Suppressor macrophage treated with lipopolysaccharide for 4 hours (primary cell): ENCODE measurements at regions not wholly inside any gene's neighbourhood (a gene's known extent, or its start where the extent isn't known, plus 50 kb on each side); places are given as distances from the start of the nearest gene placed in this dataset.

Experiments
- DNase-seq: peaks from one replicate; pipeline ENCODE4 v3.0.0-alpha.2; 2020

DNA sequence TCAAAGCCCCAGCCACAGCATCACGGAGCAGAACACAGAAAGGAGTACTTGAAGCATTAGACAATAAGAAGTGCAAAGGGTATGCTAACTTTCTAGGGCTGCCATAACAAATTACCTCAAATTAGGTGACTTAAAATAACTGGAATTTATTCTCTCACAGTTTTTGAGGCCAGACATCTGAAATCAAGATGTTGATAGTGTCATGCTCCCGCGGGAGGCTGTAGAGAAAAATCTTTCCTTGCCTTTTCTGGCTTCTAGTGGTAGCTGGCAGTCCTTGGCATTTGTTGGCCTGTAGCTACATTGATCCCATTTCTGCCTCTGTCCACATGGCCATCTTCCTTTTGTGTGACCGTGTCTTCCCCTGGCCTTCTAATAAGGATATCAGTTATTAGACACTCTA is 51.9 kb upstream of the SPDL1 start:
- no peak for DNase-seq

DNA sequence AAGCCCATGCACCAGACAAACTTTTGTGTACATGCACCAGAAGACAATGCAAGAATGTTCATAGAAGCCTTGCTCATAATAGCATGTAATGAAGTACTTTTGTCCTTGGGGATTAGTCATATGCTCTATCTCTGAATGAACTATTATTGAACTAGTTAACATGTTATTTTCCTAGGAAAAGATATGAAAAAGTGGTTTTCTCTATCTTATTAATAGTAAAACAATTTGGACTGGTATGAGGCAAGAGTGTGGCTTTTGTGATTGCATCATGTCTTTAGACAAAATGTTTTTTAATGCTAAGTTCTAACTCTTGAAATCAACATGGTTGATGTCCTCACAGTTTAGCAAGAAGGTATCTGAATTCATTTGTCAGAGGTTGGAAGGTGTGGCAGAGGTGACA is 55.7 kb upstream of the SPDL1 start:
- no peak for DNase-seq

DNA sequence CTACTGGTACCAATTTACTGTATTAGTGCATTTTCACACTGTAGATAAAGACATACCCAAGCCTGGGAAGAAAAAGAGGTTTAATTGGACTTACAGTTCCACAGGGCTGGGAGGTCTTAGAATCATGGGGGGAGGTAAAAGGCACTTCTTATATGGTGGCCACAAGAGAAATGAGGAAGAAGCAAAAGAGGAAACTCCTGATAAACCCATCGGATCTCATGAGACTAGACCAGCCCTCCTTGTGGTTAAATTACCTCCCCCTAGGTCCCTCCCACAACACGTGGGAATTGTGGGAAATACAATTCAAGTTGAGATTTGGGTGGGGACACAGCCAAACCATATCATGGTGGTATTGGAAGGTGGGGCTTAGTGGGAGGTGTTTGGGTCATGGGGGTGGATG is 56.5 kb upstream of the SPDL1 start:
- no peak for DNase-seq

DNA sequence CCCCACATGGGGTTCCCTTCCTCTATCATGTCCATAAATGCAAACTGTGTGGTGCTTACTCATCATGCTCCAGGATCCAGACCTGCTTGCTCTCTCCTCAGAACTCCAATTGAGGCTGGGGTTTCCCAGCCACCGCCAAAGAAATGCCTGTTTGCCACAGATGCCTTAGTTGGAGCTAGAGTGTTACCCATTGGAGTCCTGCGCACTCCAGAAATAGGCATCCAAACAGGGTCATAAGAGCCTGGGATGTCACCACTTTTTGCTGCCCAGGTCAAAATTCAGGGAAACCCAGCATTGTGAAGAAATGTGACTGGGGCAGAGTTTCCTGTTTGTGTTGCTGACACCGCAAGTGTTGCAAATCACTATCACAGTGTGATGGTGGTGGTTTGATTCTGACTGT is 60.7 kb upstream of the SPDL1 start:
- peak; percentile 1 for DNase-seq

DNA sequence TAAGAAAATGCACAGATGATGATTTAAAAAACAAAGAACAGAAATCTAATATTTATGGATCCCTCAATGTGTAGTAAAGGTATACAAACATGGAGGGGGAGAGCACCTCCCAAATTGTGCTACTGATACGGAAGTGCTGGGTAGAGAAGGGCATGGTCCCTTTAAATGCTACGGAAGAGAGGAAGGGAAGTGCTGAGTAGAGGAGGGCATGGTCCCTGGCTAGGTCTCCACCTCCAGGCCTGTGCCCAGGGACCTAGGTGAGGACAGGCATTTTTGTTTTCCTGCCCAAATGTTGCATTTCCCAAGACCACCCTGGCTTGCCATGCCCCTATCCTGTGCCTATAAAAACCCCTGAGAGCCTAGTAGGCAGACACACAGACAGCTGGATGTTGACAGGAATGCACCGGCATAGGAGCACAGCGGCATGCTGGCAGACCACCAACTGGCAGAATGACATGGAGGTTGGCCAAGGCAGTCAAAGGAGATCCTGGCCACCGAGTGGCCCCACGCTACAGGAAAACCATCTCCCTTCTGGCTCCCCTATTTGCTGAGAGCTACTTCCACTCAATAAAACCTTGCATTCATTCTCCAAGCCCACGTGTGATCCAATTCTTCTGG is 62.1 kb upstream of the SPDL1 start:
- no peak for DNase-seq

DNA sequence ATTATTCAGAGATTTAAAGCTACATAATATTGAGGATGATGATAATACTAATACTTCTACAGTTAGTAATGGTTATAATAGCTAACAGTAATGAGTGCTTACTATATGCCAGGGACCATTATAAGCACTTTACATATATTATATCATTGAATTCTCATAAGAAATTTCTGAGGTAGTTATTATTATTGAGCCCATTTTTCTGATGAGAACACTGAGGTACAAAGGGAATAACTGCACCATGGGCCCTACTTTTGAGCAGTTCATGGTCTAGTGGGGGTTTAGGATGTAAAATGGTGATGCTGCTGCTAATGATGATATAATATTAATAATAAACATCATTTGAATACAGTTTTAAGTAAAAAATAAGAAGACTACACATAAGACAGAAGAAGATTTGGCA is 64.2 kb upstream of the SPDL1 start:
- DNase-seq, result no peak

DNA sequence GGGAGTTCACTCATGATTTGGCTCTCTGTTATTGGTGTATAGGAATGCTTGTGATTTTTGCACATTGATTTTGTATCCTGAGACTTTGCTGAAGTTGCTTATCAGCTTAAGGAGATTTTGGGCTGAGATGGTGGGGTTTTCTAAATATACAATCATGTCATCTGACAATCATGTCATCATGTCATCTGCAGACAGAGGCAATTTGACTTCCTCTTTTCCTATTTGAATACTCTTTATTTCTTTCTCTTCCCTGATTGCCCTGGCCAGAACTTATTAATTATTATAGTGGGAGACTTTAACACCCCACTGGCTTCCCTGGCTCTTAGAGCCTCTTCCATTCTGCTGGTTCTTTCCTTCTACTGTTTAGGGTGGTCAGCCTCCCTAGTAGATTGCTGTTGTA is 64.8 kb upstream of the SPDL1 start:
- DNase-seq, result peak; percentile 38

DNA sequence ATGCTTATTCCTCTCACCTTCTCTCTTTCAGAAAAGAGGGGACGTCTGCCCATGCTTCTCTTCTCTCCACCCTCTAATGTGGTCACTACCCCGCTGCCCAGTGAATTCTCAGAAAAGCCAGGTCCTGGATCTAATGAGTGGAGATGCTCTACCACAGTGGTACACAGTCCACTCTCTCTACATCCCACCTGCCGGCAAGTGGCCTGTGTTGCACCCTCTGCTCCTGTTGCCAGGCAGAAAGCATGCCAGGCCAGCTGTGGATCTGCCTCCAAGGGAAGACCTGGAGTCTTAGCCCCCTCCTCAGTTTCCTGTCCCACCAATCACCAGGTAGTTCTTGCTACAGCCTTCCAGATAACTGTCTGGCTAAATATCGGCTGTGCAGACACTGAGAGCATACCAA is 71.2 kb upstream of the SPDL1 start:
- no peak for DNase-seq

DNA sequence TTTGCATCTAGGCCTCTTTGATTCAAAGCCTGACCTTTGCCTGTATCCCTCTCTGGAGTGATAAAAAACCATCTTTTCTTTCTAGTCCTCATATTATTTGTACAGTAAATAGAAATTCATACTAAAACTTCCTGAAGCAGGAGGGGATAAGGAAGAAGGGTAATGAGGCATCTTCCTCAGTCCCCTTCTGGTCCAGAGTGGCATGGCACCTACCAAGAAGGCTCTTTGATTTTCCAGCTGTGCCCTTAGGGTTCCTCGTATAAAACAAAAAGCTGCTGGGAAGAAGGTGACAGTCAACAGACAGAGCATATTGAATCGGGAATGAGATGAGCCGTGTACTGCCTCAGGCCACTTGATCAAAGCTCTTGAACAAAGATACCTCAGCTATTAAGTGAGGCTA is 71.9 kb upstream of the SPDL1 start:
- no peak for DNase-seq

DNA sequence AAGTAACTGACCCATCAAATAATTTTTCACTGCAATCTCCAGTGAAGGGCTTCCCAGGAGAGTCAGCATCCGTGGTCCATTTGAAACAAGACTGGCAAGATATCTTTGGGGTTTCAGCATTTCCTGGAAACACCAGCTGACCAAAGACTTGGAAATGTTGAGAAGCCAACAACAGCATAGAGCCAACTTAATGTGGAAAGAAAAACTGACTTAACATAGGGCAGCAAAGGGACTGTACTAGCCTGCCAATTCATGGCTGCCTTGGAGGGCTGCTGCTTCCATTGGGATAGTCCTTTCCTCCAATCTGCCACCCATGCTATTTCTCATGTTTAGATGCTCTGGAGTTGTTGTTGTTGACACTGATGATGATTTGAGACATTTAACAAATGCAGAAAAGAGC is 76.5 kb upstream of the SPDL1 start:
- DNase-seq, result no peak

DNA sequence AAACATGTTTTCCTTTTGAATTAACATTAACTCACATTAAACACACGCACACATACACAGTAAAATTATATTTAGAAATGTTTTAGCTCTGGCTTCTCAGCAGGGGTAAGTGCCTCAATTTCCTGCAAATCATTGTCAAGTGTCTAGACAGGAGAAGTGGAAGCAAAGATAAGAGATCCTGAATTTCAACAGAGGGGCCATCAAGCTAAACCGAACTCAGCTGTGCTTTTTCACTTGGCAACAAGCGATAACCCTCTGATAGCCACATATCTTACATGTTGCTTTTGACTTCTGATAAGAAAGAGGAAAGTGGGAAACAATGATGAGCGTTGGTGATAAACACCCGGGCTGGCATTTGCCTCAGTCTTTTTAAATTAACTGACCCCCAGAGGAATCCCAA is 79.7 kb upstream of the SPDL1 start:
- DNase-seq, result no peak

DNA sequence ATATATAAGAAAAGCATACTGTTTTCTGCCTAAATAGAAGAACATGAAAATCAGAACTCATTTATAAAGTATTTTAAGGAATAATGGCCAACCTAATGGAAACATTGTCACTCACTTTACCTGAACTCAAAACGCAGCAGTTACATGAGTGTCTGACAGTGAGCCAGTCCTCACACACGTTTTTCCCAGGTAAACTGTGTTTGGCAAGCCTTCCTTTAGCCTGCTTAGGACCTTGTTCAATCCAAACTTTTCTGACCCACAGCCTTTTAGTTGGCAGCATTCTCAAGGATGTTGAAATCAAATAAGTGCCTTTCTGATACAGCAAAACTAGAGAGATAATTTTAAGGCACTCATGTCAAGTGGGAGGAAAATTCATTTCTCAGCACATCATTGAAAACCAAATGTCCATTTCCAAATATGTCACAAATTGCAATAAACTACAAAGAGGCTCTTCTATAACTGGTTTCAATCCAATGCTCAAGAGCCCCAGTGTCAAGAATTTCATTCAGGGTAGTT is 83.5 kb upstream of the SPDL1 start:
- DNase-seq, result no peak

DNA sequence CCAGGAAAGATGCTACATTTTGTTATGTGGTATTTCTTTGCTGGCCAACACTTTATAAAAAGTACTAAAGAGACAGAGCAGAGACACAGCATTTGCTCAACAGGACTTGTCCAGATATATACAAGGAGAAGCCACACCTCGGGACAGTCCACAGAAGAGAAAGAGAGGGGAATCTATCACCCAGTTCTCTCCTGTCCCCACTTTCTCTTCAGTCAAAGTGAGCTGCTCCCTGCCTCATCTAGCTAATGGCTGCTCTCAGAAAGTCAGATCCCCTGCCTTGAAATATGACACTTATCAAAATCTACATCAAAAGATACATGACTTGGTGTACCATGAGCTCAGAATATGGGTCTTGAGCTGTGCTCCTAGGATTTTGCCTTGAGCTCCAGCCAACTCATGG is 86.7 kb upstream of the SPDL1 start:
- DNase-seq, result no peak

DNA sequence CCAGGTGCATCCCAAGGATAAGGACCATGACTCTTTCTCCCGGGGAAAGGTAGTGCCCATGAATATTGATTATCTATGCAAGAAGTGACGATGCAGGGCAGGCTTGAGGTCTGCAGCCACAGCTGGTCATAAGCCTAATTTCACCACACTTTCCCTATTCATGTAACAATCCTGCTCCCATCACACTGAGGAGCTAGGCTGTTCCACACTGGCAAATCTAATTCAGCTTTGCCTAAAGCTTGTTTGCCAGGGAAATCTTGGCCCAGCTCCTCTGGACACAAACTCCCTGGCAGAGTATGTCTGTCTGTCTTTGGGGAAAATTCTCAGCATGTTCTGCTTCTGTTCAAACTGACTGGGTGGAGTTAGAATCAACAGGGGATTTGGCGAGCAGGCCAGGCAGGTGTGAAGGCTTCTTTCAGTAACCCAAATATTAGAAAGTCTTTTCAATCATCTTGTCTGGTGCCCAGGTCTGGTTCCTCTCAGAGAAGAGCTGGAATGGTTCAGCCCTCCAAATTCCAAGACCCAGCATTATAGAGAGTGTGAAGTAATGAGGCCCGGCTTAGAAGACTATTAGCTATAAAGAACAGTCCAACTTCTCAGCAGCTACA is 88.5 kb upstream of the SPDL1 start:
- no peak for DNase-seq

DNA sequence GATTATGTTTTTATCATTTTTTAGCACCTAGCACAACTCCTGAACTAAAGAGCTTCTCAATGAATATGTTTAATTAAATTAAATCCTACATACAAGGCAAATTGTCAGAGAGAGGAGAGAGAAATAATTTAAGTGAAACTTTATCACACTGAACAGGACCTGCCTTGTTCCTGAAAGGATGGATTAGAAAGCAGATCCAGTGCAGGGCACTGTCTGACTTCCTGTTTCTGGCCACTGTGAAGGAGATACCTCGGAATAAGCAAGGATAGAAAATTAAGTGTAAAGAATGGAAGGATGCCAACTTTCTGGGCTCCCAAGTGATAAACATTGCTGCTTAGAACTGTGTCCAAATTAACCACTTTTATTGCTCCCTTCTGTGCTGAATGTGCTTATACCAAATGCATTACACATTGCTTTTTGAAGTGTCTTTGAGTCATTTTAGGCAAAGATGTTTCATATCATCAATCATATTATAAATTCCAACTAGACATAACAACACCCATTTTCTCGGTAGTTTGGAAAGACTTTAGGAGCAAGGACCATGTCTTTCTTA is 89.1 kb upstream of the SPDL1 start:
- no peak for DNase-seq

DNA sequence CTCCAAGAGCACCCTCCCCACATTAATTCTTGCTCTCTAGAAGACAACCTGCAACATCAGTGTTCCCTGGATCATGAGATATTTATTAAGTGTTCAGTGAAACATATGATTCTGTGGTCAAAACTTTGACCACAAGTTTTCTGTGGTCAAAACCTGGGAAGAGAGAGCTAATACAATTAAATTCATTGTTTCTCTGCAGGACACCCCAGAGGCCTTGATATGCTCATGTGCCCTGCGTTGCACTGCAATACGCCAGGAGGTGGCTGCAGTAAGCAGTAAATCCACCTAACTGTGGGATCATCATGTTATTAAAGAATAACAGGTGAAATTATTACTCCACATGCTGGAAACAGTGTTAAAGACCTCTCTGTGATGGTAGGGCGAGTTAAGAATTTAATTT is 109.3 kb upstream of the SPDL1 start:
- DNase-seq, result no peak

DNA sequence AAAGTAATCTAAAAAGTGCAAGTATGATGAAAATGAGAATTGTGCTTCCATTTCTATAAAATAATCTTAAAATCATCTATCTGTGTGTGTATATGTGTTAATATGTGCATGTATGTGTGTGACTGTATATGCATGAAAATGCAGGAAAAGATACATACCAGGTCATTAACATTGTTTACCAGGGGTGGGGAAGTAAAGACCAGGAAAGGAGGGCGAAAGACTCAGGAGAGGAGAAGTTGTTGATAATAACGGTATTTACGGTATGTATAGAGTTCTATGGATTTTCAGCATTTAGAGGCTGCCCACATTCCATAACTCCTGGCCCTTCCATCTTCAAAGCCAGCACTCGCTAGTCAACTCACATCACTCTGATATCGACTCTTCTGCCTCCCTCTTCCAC is 111.0 kb upstream of the SPDL1 start:
- DNase-seq, result no peak

DNA sequence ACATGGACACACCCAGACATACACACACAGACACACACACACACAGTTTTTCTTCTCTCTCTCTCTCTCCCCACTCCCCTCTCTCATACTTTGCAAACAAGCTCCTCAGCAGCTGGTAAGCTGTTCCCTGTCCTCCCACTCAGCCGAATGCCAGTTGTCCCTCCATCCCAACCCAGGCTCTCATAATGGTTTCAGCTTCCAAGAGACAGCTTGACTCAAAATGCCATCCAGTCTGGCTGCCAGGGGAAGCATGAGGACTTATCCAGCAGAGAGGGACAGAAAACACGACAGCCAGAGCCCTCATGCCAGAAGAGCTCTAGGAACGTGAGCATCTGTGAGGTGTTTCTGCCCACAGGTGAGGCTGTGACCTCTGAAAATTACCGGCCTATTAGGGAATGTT is 112.6 kb upstream of the SPDL1 start:
- DNase-seq, result no peak

DNA sequence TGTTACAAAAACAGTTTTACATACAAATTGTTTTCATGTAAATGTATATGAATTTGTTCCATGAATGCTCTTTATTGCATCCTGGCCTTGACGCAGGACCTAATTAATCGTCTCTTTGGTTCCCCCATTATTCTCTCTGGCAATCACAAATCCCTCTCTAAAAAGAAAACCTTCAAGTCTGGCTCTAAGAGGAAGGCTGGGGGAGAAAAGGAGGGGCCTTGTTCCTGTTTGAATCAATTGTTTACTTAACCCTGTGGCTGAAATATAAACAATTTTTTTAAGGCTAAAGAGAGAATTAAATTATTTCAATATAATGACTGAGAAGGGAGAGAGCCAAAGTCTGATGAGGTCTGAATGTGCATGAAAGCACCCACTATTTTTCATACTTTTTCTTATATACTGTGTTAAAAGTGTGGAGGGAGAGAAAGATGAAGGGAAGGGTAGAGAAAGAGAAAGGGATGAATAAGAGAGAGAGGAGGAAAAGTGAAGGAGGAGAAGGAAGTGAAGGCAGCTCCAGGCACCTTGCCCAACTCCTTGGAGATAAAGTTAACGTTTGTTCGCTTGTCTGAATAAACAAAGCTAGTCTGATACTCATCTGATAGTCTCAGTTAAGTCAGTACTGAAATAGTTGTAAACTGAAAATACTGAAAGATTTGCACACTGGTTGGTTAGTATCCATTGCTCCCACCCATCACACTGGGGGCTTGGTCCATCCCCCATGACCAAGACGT is 116.4 kb upstream of the SPDL1 start:
- no peak for DNase-seq

DNA sequence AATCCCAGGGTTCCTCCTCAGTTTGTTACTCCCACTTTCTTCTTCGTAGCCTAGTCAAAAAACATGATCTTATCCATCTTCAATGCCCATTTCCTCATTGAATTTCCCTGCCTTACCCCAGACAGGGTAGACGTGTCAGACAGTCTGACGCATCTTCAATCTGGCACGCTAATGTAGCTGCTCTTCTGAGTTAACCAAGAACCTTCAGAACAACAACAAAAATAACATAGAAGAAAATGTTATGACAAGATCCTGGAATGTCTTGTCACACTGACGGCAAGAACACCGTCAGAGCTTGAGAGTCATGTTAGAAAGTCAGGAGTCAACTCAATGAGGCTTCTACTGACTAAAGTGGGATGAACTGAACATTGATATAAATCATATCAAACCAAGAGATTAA is 122.7 kb upstream of the SPDL1 start:
- no peak for DNase-seq

DNA sequence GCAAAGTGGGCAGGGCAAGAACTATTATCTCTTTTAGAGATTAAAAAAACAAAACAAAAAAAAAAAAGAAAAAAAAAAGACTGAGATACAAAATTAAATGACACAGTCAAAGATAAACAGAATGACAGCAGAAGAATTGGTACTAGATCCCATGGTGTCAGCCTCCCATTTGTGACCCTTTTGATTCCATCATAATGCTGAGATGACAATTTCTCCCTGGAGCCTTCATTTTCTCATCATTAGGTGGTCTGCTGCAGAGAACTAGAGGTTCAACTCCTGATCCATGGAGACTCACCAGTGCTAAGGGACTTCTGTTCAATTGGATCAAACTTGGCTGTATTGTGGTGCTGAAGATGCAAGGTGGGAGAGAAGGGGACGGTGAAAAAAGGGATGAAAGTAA is 123.5 kb upstream of the SPDL1 start:
- DNase-seq, result no peak

DNA sequence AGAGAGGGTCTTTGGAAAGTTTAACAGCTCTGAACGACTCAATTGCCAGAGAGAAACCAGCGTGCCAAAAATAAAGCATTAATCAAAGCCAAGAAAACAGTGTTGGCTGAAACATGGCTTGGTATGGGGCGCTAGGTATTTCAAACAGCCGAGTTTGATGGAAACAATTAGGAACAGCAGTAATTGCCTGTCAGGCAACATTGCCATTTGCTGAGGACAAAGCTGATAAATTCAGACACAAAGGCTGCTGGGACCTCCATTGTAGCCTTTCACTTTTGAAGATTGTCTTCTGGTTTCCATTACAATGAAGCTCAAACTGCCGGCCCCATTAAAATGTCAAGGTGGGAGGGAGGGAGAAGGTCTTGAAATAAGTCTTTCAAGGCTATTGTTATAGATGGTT is 125.4 kb upstream of the SPDL1 start:
- no peak for DNase-seq

DNA sequence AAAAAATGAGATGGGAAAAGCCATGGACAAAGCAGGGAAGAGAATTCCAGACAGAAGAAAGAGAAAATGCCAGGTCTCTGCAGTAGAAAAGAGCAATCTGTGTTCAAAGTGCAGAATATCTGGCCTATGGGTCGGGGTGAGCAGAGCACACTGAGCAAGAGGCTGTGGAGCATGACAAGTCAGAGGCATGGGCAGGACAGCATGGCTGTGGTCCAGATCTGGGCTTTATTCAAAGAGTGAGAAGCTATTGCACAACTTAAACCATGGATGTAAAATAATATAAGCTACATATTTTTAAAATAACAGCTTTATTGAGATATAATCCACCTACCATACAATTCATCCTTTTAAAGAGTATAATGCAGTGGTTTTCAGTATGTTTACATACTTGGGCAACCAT is 133.1 kb upstream of the SPDL1 start:
- DNase-seq, result no peak

DNA sequence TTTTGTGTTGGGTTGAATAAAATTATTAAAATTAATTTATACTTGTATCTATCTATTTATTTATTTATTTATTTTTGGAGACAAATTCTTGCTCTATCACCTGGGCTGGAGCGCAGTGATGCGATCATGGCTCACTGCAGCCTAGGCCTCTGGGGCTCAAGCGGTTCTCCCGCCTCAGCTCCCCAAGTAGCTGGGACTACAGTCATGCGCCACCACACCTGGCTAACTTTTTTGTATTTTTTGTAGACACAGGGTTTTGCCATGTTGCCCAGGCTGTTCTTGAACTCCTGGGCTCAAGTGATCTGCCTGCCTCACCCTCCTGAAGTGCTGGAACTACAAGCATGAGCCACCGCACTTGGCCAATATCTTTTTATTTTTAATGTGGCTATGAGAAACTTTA is 134.7 kb upstream of the SPDL1 start:
- no peak for DNase-seq
